A673 (cell line): ENCODE measurements at regions not wholly inside any gene's neighbourhood (a gene's known extent, or its start where the extent isn't known, plus 50 kb on each side); places are given as distances from the start of the nearest gene placed in this dataset.

Experiments used
- EZH2 ChIP-seq: fragments of 200-600 bp; sonication (generic); IDR thresholded peaks from 2 replicates; pipeline ENCODE4 v1.6.1; 2017; ENCODE audit warnings: borderline replicate concordance, low read depth, mild to moderate bottlenecking, mixed read lengths, antibody characterized with exemption, low read length; ENCODE audit not compliant: poor library complexity, severe bottlenecking
- TF ChIP-seq, protein P1 (sequence below): fragments of 300-800, 200-600 bp; sonication (generic); conservative IDR thresholded peaks from 2 replicates; pipeline ENCODE4 v1.5.1; 2017; ENCODE audit warnings: low read depth, mild to moderate bottlenecking, antibody characterized with exemption, low read length, moderate library complexity, mixed read lengths

DNA sequence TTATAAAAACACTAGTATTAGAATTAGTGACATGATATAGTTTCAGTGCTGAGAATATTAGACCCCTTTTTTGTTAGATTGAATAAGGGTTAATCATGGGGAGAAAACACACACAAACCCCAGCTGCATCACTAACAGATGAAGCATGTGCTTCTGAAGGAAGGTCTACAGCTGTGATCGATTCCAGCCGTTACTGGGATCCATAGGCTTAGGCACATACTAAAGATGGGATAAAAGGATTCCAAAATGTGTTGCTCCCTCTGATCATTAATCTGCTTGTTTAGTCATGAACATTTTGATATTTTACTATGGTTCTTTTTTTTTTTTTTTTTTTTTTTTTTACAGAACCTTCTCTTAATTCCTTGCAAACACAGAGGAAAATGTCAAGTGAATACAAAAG, 1591.3 kb downstream of the EFNB2 start:
- TF ChIP-seq, protein P1, sequence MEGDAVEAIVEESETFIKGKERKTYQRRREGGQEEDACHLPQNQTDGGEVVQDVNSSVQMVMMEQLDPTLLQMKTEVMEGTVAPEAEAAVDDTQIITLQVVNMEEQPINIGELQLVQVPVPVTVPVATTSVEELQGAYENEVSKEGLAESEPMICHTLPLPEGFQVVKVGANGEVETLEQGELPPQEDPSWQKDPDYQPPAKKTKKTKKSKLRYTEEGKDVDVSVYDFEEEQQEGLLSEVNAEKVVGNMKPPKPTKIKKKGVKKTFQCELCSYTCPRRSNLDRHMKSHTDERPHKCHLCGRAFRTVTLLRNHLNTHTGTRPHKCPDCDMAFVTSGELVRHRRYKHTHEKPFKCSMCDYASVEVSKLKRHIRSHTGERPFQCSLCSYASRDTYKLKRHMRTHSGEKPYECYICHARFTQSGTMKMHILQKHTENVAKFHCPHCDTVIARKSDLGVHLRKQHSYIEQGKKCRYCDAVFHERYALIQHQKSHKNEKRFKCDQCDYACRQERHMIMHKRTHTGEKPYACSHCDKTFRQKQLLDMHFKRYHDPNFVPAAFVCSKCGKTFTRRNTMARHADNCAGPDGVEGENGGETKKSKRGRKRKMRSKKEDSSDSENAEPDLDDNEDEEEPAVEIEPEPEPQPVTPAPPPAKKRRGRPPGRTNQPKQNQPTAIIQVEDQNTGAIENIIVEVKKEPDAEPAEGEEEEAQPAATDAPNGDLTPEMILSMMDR, result no peak
- TF ChIP-seq EZH2, result no peak
